ENCODE measurements at regions not wholly inside any gene's neighbourhood (a gene's known extent, or its start where the extent isn't known, plus 50 kb on each side); places are given as distances from the start of the nearest gene placed in this dataset.

DNA sequence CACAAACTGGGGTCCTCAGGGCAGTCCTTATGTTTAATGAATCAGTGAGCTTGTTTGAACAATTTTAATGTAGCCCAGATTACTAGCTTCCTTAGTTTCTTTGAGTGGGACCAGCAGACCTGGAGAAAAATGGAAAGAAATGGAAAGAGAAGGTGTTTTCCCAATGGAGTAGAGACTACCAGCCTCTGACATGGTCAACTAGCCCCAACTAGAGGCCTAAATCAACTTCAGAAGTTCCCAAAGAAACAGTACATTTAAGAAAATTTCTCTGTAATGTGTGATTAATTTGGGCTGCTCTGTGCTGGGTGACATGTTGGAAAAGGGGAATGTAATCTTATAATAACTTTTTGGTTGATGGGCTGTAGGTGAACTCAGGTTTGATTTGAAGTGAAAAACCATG, 310.9 kb downstream of the MFSD1 start:
- no peaks in the 10 kb centered on the region for H3K9me3 ChIP-seq (ENCODE audit: control insufficient read depth in 2 of 2, low read length in 2 of 2)
- H3K4me1 ChIP-seq (ENCODE audit: control insufficient read depth in 2 of 2, insufficient read depth in 2 of 2, low read length in 2 of 2): no peaks in the 10 kb centered on the region
- H3K4me3 ChIP-seq (ENCODE audit: low read length in 2 of 2): no peak overlapping the region
- H3K27me3 ChIP-seq (ENCODE audit: control insufficient read depth in 2 of 2, insufficient read depth in 2 of 2, low read length in 2 of 2): no peaks in the 10 kb centered on the region
- no peaks in the 10 kb centered on the region for H3K36me3 ChIP-seq (ENCODE audit: control insufficient read depth in 2 of 2, insufficient read depth in 2 of 2, low read length in 2 of 2)
- H3K9ac ChIP-seq (ENCODE audit: low read depth in 1 of 2, low read length in 2 of 2): no peak overlapping the region
- no peak overlapping the region for H3K27ac ChIP-seq (ENCODE audit: low read depth in 2 of 2, low read length in 2 of 2)

DNA sequence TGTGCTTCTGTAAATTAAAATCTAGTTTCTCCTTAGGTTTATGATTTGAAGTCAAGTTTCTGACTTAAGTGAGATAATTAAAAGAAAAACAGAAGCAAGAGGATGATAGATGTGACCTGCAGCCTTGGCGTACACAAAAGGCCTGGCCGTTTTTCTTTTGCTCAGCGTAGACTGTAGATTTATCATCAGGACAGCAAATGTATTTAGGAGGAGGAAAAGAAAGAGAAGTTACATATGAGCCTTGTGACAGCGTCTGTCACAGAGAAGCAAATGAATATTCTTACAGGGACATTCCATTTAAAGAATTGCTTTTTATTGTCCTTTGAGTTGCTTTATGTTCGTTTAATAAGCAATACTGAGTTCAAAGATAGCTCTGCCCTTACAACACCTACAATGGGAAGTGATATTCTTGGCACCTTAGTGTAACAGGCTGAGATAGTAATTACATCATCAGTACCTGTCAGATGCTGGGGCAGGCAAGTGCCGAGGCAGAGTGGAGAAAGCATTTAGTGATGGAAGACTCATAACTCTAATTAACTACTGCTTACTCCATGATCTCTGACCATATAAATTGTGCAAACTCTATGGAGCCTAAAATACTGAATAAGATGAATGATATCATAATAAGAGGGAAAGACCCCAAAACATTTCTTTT, 311.5 kb downstream of the MFSD1 start:
- Histone ChIP-seq H3K9ac (ENCODE audit: low read depth in 1 of 2, low read length in 2 of 2) (no peak overlapping the region), H3K4me3 (ENCODE audit: low read length in 2 of 2) (no peak overlapping the region), H3K27ac (ENCODE audit: low read depth in 2 of 2, low read length in 2 of 2) (no peak overlapping the region), H3K27me3 (ENCODE audit: control insufficient read depth in 2 of 2, insufficient read depth in 2 of 2, low read length in 2 of 2) (no peaks in the 10 kb centered on the region), H3K36me3 (ENCODE audit: control insufficient read depth in 2 of 2, insufficient read depth in 2 of 2, low read length in 2 of 2) (no peaks in the 10 kb centered on the region), H3K4me1 (ENCODE audit: control insufficient read depth in 2 of 2, insufficient read depth in 2 of 2, low read length in 2 of 2) (no peaks in the 10 kb centered on the region), H3K9me3 (ENCODE audit: control insufficient read depth in 2 of 2, low read length in 2 of 2) (no peaks in the 10 kb centered on the region)

DNA sequence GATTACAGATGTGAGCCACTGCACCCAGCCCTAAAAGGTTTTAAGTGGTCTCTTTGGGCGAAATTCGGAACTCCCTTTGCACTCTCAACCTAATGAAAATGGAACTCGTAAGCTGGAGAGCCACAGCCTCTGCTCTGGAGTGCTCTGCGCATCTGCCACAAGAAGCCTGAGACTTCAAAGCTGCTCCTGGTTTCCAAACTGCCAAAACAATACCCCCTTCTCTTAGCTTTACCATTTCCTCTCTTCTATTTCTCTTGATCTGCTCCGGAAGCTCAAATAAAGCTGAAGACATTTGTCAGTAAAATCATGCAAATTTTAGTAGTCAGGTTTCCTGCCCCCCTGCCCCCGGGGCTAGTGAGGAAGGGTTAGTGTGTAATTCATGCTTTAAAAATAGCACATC, 312.7 kb downstream of the MFSD1 start:
- H3K9ac ChIP-seq (ENCODE audit: low read depth in 1 of 2, low read length in 2 of 2): no peak overlapping the region
- no peaks in the 10 kb centered on the region for H3K36me3 ChIP-seq (ENCODE audit: control insufficient read depth in 2 of 2, insufficient read depth in 2 of 2, low read length in 2 of 2)
- H3K27me3 ChIP-seq (ENCODE audit: control insufficient read depth in 2 of 2, insufficient read depth in 2 of 2, low read length in 2 of 2): no peaks in the 10 kb centered on the region
- H3K4me1 ChIP-seq (ENCODE audit: control insufficient read depth in 2 of 2, insufficient read depth in 2 of 2, low read length in 2 of 2): no peaks in the 10 kb centered on the region
- no peak overlapping the region for H3K4me3 ChIP-seq (ENCODE audit: low read length in 2 of 2)
- no peak overlapping the region for H3K27ac ChIP-seq (ENCODE audit: low read depth in 2 of 2, low read length in 2 of 2)
- H3K9me3 ChIP-seq (ENCODE audit: control insufficient read depth in 2 of 2, low read length in 2 of 2): no peaks in the 10 kb centered on the region

DNA sequence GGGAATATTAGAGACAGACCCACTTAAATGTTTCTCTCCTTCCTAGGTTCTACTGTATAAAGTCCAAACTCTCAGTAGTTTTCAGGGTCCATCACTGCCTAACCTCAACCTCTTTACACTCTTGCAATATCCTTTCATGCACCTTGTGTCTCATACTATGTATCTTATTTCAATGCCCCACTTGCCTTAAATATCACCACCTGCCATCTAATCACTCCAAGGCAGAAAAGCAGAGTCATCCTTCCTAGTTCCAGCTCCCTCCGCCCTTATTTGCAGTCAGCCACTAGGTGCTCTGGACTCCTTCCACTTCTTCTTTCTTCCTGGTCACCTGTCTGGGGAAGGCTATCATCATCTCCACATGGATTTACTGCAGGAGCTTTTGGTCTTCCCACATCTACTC, 322.0 kb downstream of the MFSD1 start:
- H3K4me1 ChIP-seq (ENCODE audit: control insufficient read depth in 2 of 2, insufficient read depth in 2 of 2, low read length in 2 of 2): no peaks in the 10 kb centered on the region
- no peak overlapping the region for H3K27ac ChIP-seq (ENCODE audit: low read depth in 2 of 2, low read length in 2 of 2)
- no peaks in the 10 kb centered on the region for H3K27me3 ChIP-seq (ENCODE audit: control insufficient read depth in 2 of 2, insufficient read depth in 2 of 2, low read length in 2 of 2)
- no peaks in the 10 kb centered on the region for H3K9me3 ChIP-seq (ENCODE audit: control insufficient read depth in 2 of 2, low read length in 2 of 2)
- no peaks in the 10 kb centered on the region for H3K36me3 ChIP-seq (ENCODE audit: control insufficient read depth in 2 of 2, insufficient read depth in 2 of 2, low read length in 2 of 2)
- no peak overlapping the region for H3K9ac ChIP-seq (ENCODE audit: low read depth in 1 of 2, low read length in 2 of 2)
- no peak overlapping the region for H3K4me3 ChIP-seq (ENCODE audit: low read length in 2 of 2)

DNA sequence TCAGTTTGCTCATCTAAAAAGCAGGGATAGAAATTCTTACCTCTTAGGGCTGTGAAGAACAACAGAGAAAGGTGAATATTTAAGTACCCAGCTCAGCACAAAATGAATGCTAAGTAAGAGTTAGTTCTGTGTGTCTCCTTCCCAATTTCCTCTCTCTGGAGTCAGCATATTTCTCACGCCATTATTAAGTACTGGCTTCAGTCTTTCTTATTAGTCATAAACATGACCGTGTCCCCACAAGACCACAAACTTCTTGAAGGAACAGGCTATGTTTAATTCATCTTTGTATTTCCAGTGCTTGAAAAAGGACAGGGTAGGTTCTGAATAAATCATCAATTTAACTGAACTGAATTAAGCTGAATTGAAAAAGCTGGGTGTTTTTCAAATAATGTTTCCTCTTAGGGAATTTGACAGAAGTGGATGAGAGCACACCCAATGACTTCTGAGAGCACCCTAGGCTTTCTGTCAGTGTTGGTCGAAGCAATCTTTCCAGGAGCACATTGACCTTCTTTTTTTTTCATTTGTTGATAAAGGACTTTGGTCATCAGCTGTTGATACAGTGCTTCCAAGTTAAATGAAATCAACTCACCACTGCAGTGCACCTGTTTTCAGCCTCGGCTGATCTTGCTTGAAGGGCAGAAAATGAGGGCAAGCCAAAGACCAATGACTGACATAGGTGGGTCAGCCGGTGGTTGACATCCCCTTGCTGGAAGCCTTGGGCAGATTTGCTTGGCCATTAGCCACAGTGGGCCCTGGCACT, 324.6 kb downstream of the MFSD1 start:
- H3K27me3 ChIP-seq (ENCODE audit: control insufficient read depth in 2 of 2, insufficient read depth in 2 of 2, low read length in 2 of 2): no peaks in the 10 kb centered on the region
- H3K27ac ChIP-seq (ENCODE audit: low read depth in 2 of 2, low read length in 2 of 2): no peak overlapping the region
- no peak overlapping the region for H3K4me3 ChIP-seq (ENCODE audit: low read length in 2 of 2)
- no peak overlapping the region for H3K9ac ChIP-seq (ENCODE audit: low read depth in 1 of 2, low read length in 2 of 2)
- H3K36me3 ChIP-seq (ENCODE audit: control insufficient read depth in 2 of 2, insufficient read depth in 2 of 2, low read length in 2 of 2): no peaks in the 10 kb centered on the region
- H3K4me1 ChIP-seq (ENCODE audit: control insufficient read depth in 2 of 2, insufficient read depth in 2 of 2, low read length in 2 of 2): no peaks in the 10 kb centered on the region
- no peaks in the 10 kb centered on the region for H3K9me3 ChIP-seq (ENCODE audit: control insufficient read depth in 2 of 2, low read length in 2 of 2)

DNA sequence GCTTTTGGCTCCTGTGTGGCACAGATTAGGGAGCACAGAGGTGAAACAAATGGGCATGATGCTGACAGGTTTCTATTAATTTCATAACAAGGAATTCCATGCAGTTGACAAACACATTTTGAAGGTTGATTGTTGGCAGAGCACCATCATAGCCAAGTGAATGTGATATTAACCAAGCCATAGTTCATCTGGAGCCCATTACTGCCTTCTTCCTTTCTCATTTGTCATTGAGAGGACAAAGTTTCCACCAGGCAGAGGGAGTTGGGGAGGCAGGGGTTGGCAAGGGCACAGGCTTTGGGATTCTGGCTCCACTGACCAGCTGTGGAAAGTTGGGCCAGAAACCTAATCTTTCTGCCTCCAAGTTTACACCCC, 325.2 kb downstream of the MFSD1 start:
- Histone ChIP-seq H3K27me3 (ENCODE audit: control insufficient read depth in 2 of 2, insufficient read depth in 2 of 2, low read length in 2 of 2) (no peaks in the 10 kb centered on the region), H3K27ac (ENCODE audit: low read depth in 2 of 2, low read length in 2 of 2) (no peak overlapping the region), H3K9me3 (ENCODE audit: control insufficient read depth in 2 of 2, low read length in 2 of 2) (no peaks in the 10 kb centered on the region), H3K36me3 (ENCODE audit: control insufficient read depth in 2 of 2, insufficient read depth in 2 of 2, low read length in 2 of 2) (no peaks in the 10 kb centered on the region), H3K4me1 (ENCODE audit: control insufficient read depth in 2 of 2, insufficient read depth in 2 of 2, low read length in 2 of 2) (no peaks in the 10 kb centered on the region), H3K4me3 (ENCODE audit: low read length in 2 of 2) (no peak overlapping the region), H3K9ac (ENCODE audit: low read depth in 1 of 2, low read length in 2 of 2) (no peak overlapping the region)

DNA sequence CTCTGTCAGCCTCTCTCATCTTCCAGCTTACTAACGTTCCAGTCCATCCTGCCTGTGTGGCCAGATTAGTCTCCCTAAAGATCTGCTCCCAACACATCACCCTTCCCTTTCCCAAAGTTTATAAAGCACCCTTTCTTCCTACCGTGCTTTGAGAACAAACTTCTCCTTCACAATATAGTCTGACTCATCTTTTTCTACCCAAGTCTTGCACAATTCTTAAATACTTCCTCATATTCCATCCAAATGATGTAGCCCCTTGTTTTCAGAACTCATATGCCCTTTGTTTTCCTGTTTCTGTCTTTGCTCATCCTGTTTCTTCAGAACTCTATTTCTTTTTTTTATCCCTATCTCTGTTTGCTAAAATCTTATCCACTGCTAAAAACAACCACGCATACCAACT, 326.8 kb downstream of the MFSD1 start:
- H3K27me3 ChIP-seq (ENCODE audit: control insufficient read depth in 2 of 2, insufficient read depth in 2 of 2, low read length in 2 of 2): no peaks in the 10 kb centered on the region
- H3K4me3 ChIP-seq (ENCODE audit: low read length in 2 of 2): no peak overlapping the region
- H3K9ac ChIP-seq (ENCODE audit: low read depth in 1 of 2, low read length in 2 of 2): no peak overlapping the region
- H3K4me1 ChIP-seq (ENCODE audit: control insufficient read depth in 2 of 2, insufficient read depth in 2 of 2, low read length in 2 of 2): no peaks in the 10 kb centered on the region
- no peak overlapping the region for H3K27ac ChIP-seq (ENCODE audit: low read depth in 2 of 2, low read length in 2 of 2)
- H3K36me3 ChIP-seq (ENCODE audit: control insufficient read depth in 2 of 2, insufficient read depth in 2 of 2, low read length in 2 of 2): no peaks in the 10 kb centered on the region
- no peaks in the 10 kb centered on the region for H3K9me3 ChIP-seq (ENCODE audit: control insufficient read depth in 2 of 2, low read length in 2 of 2)

DNA sequence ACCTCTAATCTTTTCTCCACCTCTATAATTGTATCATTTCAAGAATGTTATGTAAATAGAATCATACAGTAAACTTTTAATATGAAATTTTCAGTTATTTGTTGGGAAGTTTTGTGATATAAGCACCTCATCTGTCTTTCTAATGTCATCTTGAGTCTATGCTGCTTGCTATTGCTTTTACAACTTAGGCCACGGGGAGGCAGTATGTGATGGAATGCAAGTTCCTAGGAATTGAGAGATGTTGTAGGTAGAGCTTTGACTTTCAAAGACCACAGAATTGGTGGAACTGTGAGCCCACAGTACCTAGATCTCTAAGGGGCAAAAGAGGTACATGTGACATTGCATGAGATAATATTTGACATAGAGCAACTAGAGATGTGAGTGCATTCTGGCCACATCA, 328.3 kb downstream of the MFSD1 start:
- no peak overlapping the region for H3K9ac ChIP-seq (ENCODE audit: low read depth in 1 of 2, low read length in 2 of 2)
- no peak overlapping the region for H3K4me3 ChIP-seq (ENCODE audit: low read length in 2 of 2)
- H3K27me3 ChIP-seq (ENCODE audit: control insufficient read depth in 2 of 2, insufficient read depth in 2 of 2, low read length in 2 of 2): no peaks in the 10 kb centered on the region
- H3K36me3 ChIP-seq (ENCODE audit: control insufficient read depth in 2 of 2, insufficient read depth in 2 of 2, low read length in 2 of 2): no peaks in the 10 kb centered on the region
- H3K27ac ChIP-seq (ENCODE audit: low read depth in 2 of 2, low read length in 2 of 2): no peak overlapping the region
- no peaks in the 10 kb centered on the region for H3K9me3 ChIP-seq (ENCODE audit: control insufficient read depth in 2 of 2, low read length in 2 of 2)
- no peaks in the 10 kb centered on the region for H3K4me1 ChIP-seq (ENCODE audit: control insufficient read depth in 2 of 2, insufficient read depth in 2 of 2, low read length in 2 of 2)

DNA sequence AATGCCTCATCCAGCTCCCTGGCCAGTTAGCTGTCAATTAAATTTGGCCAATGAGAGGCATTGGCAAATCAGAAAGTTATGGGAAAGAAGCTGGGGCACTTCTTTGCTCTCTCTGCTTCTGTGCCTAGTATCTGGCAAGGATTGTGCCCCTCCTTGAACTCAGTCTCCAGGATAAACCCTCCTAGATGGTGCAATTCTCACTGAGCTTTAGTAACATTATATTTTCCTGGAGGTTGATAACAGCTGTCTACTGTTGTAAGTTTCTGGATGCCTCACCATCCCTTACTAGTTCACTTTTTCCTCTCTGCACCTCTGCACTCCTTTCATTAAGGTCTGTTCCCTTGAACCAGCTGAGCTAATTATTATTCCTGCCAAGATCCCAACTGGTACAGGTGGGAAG, 329.5 kb downstream of the MFSD1 start:
- Histone ChIP-seq H3K9me3 (ENCODE audit: control insufficient read depth in 2 of 2, low read length in 2 of 2) (no peaks in the 10 kb centered on the region), H3K27me3 (ENCODE audit: control insufficient read depth in 2 of 2, insufficient read depth in 2 of 2, low read length in 2 of 2) (no peaks in the 10 kb centered on the region), H3K27ac (ENCODE audit: low read depth in 2 of 2, low read length in 2 of 2) (no peak overlapping the region), H3K36me3 (ENCODE audit: control insufficient read depth in 2 of 2, insufficient read depth in 2 of 2, low read length in 2 of 2) (no peaks in the 10 kb centered on the region), H3K4me1 (ENCODE audit: control insufficient read depth in 2 of 2, insufficient read depth in 2 of 2, low read length in 2 of 2) (no peaks in the 10 kb centered on the region), H3K4me3 (ENCODE audit: low read length in 2 of 2) (no peak overlapping the region), H3K9ac (ENCODE audit: low read depth in 1 of 2, low read length in 2 of 2) (no peak overlapping the region)

DNA sequence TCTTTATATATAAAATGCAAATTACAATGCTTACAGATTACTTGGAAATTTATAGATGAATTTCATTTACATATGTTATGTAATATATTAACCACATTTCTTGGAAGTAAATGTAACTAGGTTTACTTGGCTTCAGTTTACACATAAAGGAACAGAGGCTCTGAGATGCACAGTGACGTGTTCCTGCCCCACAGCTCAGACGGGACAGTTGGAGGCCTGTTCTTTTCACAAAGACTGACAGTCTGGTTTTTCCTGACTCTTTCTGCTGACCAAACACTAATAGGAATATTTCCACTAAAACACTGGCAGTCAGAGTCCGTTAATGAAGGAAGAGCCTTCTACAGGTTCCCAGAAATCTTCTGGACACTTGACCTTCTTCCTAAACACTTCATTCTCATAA, 336.1 kb downstream of the MFSD1 start:
- Histone ChIP-seq H3K27me3 (ENCODE audit: control insufficient read depth in 2 of 2, insufficient read depth in 2 of 2, low read length in 2 of 2) (no peaks in the 10 kb centered on the region), H3K27ac (ENCODE audit: low read depth in 2 of 2, low read length in 2 of 2) (no peak overlapping the region), H3K36me3 (ENCODE audit: control insufficient read depth in 2 of 2, insufficient read depth in 2 of 2, low read length in 2 of 2) (no peaks in the 10 kb centered on the region), H3K9me3 (ENCODE audit: control insufficient read depth in 2 of 2, low read length in 2 of 2) (no peaks in the 10 kb centered on the region), H3K4me3 (ENCODE audit: low read length in 2 of 2) (no peak overlapping the region), H3K4me1 (ENCODE audit: control insufficient read depth in 2 of 2, insufficient read depth in 2 of 2, low read length in 2 of 2) (no peaks in the 10 kb centered on the region), H3K9ac (ENCODE audit: low read depth in 1 of 2, low read length in 2 of 2) (no peak overlapping the region)

All from mucosa of rectum (tissue), 2 donors.